Smooth muscle cell of the brain vasculature (primary cell): ENCODE measurements at regions not wholly inside any gene's neighbourhood (a gene's known extent, or its start where the extent isn't known, plus 50 kb on each side); places are given as distances from the start of the nearest gene placed in this dataset.
A peak's percentile ranks its signal among the peaks of the same experiment; 100 is the strongest.
"Not testable (repeated sequence)": the region's sequence is repeated elsewhere in the genome, so short reads cannot be mapped to it uniquely, and the experiment has no call there.

Experiments used
- DNase-seq: peaks from one replicate; pipeline ENCODE4 v3.0.0-alpha.2; 2012; ENCODE audit warnings: low read depth, low spot score

DNA sequence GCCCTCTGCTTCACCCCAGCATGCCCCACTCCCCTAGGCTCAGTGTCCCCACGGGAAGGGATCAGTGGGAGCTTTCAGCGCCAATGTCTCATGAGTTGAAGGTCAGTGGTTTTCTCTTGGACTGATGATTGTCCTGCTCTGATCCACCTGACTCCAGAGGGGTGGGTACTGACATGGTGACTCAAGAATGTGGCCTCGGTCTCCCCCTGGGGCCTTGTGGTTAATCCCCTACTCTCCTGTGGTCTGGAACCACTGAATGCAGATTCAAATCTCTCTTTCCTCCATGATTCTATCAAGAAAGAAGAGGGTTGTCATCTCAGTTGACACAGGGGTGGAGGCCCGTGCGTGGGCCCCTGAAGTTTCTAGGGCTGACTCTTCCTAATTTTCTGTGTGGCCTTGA lies 176.9 kb downstream of the RPS24 start:
- no peak for DNase-seq

- DNase-seq, result no peak
Observed at GRCh38 chr10:78210976-78211375, 177.3 kb downstream of the RPS24 start.

GRCh38 chr10:78211561-78212051 lies 177.9 kb downstream of the RPS24 start:
- DNase-seq, result peak; percentile 12

GRCh38 chr10:78212060-78212785 lies 178.6 kb downstream of the RPS24 start:
- DNase-seq, result no peak

- no peak for DNase-seq
Observed at GRCh38 chr10:78212786-78213175, 179.1 kb downstream of the RPS24 start.

DNA sequence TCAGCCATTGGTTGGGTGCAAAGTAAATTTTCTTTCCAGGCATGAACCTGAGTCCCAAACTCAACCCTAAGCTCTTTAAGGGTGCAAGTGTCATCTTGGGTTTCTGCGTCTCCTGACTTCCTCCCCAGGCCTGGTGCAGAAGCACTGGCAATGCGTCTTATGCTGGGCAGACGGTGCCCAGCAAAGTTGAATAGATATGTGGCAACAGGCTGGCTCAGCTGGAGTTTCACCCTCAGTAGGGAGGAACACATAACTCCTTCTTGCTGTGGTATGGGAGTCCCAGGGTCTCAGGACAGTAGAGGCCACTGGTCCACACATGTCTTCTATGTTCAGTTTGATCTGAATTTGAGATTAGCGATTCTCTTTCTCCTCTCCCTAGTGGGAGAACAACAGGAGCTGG lies 181.3 kb downstream of the RPS24 start:
- DNase-seq, result no peak

GRCh38 chr10:78215645-78216044 lies 182.0 kb downstream of the RPS24 start:
- no peak for DNase-seq

- DNase-seq, result no peak
Observed at GRCh38 chr10:78217336-78217735, 183.7 kb downstream of the RPS24 start.

DNA sequence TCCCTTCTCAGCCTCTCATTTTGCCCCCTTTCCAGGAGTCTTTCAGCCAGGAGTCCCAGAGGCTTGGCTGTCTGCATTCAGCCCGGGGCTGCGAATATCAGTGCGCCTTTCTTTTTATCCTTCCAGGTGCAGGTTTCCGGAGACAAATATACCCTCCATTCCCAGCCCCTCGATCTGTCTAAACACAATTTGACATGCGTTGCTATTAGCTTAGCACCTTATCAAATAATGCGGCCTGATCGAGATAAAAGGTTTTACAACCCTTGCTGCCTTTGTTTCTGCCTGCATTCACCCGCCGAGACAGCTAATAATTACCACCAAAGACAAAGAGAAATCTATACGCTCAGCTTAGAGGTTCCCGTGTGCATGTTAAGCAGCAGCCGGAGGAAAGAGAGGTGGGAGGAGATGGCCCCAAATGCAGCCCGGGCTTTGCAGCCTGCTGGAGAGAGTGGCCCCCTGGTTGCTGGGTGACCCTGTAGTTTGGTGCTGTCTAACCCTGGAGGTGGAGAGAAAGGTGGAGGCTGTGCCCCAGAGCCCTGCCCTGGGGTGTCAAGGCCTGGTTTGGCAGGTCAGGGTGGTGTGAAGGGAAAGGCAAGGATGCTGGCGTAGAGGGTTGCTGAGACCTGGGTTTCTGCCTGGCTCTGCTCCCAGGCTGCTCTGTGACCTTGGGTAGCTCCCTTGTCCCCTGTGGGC lies 185.3 kb downstream of the RPS24 start:
- DNase-seq, result no peak

GRCh38 chr10:78219568-78219967 lies 185.9 kb downstream of the RPS24 start:
- not testable (repeated sequence) for DNase-seq

DNA sequence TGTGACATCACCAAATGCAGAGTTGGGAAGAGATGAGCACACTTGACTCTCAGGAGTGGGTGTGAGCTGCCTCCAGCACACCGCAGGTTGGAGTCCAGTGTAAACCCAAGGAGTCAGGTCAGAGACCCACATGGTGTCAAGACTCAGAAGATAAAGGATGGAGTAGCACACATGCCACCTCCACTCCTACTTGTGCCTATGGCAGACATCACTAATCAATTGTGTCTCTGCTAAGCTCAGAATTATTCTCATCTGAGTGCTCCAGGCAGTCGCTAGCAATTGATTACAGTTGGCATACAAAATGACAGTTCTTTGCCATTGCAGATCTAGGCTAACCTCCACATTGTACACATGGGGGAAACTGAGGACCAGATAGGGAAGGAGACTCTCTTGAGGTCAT lies 187.1 kb downstream of the RPS24 start:
- DNase-seq, result no peak

- no peak for DNase-seq
Observed at GRCh38 chr10:78222096-78222790, 188.6 kb downstream of the RPS24 start.

- no peak for DNase-seq
Observed at GRCh38 chr10:78223088-78223487, 189.4 kb downstream of the RPS24 start.

- no peak for DNase-seq
Observed at GRCh38 chr10:78224602-78225001, 190.9 kb downstream of the RPS24 start.

DNA sequence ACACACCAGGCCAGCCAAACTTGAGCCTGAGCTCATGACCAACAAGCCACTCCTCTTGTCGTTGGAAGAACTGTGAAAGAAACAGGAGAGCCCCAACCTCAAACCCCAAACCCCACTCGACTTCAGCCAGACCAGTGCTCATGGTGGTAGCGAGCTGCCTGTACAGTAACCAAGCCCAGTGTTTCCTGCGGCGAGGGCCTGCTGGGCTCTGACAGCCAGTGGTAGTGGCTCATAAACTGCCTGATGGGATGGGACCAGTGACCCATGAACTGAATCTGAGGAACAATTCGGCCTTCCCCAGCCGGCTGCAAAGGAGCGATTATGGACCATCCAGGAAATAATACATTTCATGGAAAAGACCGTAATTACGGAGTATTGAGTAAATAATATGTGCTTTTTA lies 191.9 kb downstream of the RPS24 start:
- DNase-seq, result no peak

- no peak for DNase-seq
Observed at GRCh38 chr10:78229489-78229888, 195.8 kb downstream of the RPS24 start.

- no peak for DNase-seq
Observed at GRCh38 chr10:78229950-78230675, 196.4 kb downstream of the RPS24 start.

- DNase-seq, result no peak
Observed at GRCh38 chr10:78231327-78231726, 197.7 kb downstream of the RPS24 start.

DNA sequence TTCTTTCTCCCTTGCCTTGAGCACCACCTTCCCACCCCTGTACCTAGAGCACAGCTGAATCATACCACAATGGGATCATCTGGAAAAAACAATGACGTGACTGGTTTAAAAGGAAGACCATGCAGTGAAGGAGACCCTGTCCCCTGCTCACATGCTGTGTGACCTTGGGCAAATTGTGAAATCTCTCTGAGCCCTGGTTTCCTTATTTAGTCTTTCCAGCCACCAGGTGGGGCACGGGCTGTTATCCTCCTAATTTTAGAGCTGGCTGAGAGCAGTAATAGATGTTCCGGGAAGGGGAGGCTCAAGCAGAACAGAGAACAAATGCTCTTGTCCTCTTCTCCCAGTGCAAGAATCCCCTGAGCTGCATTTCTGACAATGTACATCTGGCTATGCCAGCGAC lies 198.3 kb downstream of the RPS24 start:
- no peak for DNase-seq

DNA sequence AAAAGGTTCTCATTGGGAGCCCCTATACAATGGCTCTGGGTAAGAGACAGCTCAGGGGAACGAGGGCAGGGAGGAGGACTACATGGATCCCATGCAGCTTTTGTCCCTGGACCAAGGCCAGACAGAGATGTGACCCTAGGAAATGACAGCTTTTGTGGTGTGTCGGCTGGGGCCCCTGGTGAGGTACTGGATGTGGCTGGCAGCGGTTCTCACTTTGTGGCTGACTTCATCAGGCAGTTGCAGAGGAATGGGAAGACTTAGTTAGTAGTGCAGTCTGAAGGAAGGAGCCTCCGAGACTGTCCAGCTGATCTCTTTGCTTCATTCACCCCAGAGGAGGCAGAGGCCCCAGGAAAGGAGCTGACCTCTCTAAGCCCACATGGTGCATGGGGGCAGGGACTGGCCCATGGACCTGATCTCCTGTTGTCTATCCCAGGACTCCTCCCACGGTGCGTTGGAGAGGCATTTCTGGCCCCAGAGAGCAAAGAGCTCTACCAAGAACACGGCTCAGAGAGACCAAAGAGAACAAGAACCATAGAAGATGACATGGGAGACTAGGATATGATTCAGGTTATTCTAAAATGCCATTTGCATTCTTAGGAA lies 202.9 kb downstream of the RPS24 start:
- DNase-seq, result no peak

- DNase-seq, result not testable (repeated sequence)
Observed at GRCh38 chr10:78237951-78238350, 204.3 kb downstream of the RPS24 start.

DNA sequence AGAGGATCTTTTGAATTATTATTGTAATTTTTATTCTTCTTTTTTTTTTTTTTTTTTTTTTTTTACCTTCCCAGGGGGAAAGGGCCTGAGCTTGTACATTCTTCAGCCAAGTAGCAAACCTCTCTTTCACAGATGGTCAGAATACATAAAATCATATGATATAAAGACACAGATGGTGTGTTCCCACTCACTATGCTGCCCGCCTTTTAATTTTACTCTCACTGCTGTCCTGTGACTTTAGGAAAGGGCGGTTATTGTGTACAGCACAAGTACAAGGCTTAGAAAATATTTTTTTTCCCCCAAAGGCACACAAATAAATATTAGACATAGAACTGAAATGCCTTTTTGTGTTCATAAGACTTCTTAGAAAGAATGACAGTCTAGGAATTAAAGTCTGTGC lies 213.6 kb downstream of the RPS24 start:
- no peak for DNase-seq
